ENCODE measurements at regions not wholly inside any gene's neighbourhood (a gene's known extent, or its start where the extent isn't known, plus 50 kb on each side); places are given as distances from the start of the nearest gene placed in this dataset.
A peak's percentile ranks its signal among the peaks of the same experiment; 100 is the strongest.
"Not testable (repeated sequence)": the region's sequence is repeated elsewhere in the genome, so short reads cannot be mapped to it uniquely, and the experiment has no call there.

GRCh38 chr2:55811048-55811447, 112.5 kb downstream of the EFEMP1 start:
- no peak overlapping the region for H3K9ac ChIP-seq
- 0 out of 20 replicates have a peak overlapping the region, but pooled peaks of 1 of the 10 experiments have one; percentile 3 for H3K4me3 ChIP-seq
- H3K27me3 ChIP-seq = no peaks in the 10 kb centered on the region
- no peak for TF ChIP-seq Cebpa-rat (IDR thresholded peaks at IDR 0.05)
- H3K36me3 ChIP-seq = peaks cover 0 to 6% (median 0%) of the 10 kb centered on the region in 11 experiments; a peak in 2 of 22 replicates
- no peak overlapping the region for H3K27ac ChIP-seq
- H4K20me1 ChIP-seq = no peaks in the 10 kb centered on the region
- H3K4me2 ChIP-seq = peak overlapping the region in 4 of 11 experiments; percentile 9 to 72 (median 42); a peak in 6 of 22 replicates
- H3K4me1 ChIP-seq = peaks cover 9 to 62% (median 36%) of the 10 kb centered on the region in 10 experiments; a peak in 19 of 20 replicates
- peaks cover 4 to 48% (median 25%) of the 10 kb centered on the region in 11 experiments; a peak in 18 of 22 replicates for H3K9me3 ChIP-seq (replicated peaks in 1 of 11)

GRCh38 chr2:55810622-55811020, 113.0 kb downstream of the EFEMP1 start:
- Histone ChIP-seq H3K4me1 (peaks cover 12 to 66% (median 40%) of the 10 kb centered on the region in 10 experiments; a peak in 19 of 20 replicates), H4K20me1 (no peaks in the 10 kb centered on the region), H3K4me2 (peak overlapping the region in 2 of 11 experiments; percentile 4 to 64; a peak in 4 of 22 replicates)

GRCh38 chr2:55809875-55810621, 113.5 kb downstream of the EFEMP1 start:
- peaks cover 0 to 6% (median 0%) of the 10 kb centered on the region in 11 experiments; a peak in 2 of 22 replicates for H3K36me3 ChIP-seq
- no peaks in the 10 kb centered on the region for H3K27me3 ChIP-seq
- H3K27ac ChIP-seq = no peak overlapping the region
- H3K9me3 ChIP-seq (replicated peaks in 1 of 11) = peaks cover 4 to 40% (median 22%) of the 10 kb centered on the region in 11 experiments; a peak in 18 of 22 replicates
- H3K4me3 ChIP-seq = no peak overlapping the region
- H3K9ac ChIP-seq = no peak overlapping the region
- peak overlapping the region in 5 of 11 experiments; percentile 2 to 73 (median 7); a peak in 4 of 22 replicates for H3K4me2 ChIP-seq
- H3K4me1 ChIP-seq = peaks cover 14 to 72% (median 46%) of the 10 kb centered on the region in 10 experiments; a peak in 19 of 20 replicates
- TF ChIP-seq Cebpa-rat (IDR thresholded peaks at IDR 0.05) = no peak
- no peaks in the 10 kb centered on the region for H4K20me1 ChIP-seq

More at GRCh38 chr2:55810622-55811020, 113.0 kb downstream of the EFEMP1 start:
- no peak overlapping the region for H3K4me3 ChIP-seq
- H3K27ac ChIP-seq = no peak overlapping the region
- no peak overlapping the region for H3K9ac ChIP-seq
- H3K9me3 ChIP-seq (replicated peaks in 1 of 11) = peaks cover 4 to 45% (median 22%) of the 10 kb centered on the region in 11 experiments; a peak in 18 of 22 replicates
- no peaks in the 10 kb centered on the region for H3K27me3 ChIP-seq
- TF ChIP-seq Cebpa-rat (IDR thresholded peaks at IDR 0.05) = no peak
- peaks cover 0 to 6% (median 0%) of the 10 kb centered on the region in 11 experiments; a peak in 2 of 22 replicates for H3K36me3 ChIP-seq

GRCh38 chr2:55807900-55808299, 114.3 kb upstream of the PNPT1 start:
- H3K4me1 ChIP-seq = peaks cover 14 to 81% (median 51%) of the 10 kb centered on the region in 10 experiments; a peak in 19 of 20 replicates
- no peak for TF ChIP-seq Cebpa-rat (IDR thresholded peaks at IDR 0.05)
- H3K4me3 ChIP-seq = no peak overlapping the region
- H3K9ac ChIP-seq = peak overlapping the region in 1 of 11 experiments; percentile 35; a peak in 1 of 22 replicates
- H3K9me3 ChIP-seq (replicated peaks in 1 of 11) = peaks cover 0 to 30% (median 7%) of the 10 kb centered on the region in 11 experiments; a peak in 14 of 22 replicates
- H3K27me3 ChIP-seq = no peaks in the 10 kb centered on the region
- no peak overlapping the region for H3K27ac ChIP-seq
- H4K20me1 ChIP-seq = no peaks in the 10 kb centered on the region
- peak overlapping the region in 10 of 11 experiments; percentile 19 to 84 (median 59); a peak in 18 of 22 replicates for H3K4me2 ChIP-seq
- H3K36me3 ChIP-seq = no peaks in the 10 kb centered on the region

- no peak for TF ChIP-seq Cebpa-rat (IDR thresholded peaks at IDR 0.05)
- Histone ChIP-seq H3K4me2 (peak overlapping the region in 7 of 11 experiments; percentile 7 to 73 (median 30); a peak in 10 of 22 replicates), H3K4me3 (no peak overlapping the region), H3K9ac (no peak overlapping the region), H3K27me3 (no peaks in the 10 kb centered on the region), H3K27ac (no peak overlapping the region), H4K20me1 (no peaks in the 10 kb centered on the region), H3K4me1 (peaks cover 8 to 77% (median 50%) of the 10 kb centered on the region in 10 experiments; a peak in 19 of 20 replicates), H3K9me3 (replicated peaks in 1 of 11) (peaks cover 0 to 19% (median 0%) of the 10 kb centered on the region in 11 experiments; a peak in 7 of 22 replicates), H3K36me3 (no peaks in the 10 kb centered on the region)
Measured at GRCh38 chr2:55805686-55806085, 112.0 kb upstream of the PNPT1 start.

GRCh38 chr2:55804535-55804934, 110.9 kb upstream of the PNPT1 start:
- Histone ChIP-seq H3K36me3 (no peaks in the 10 kb centered on the region), H3K27ac (no peak overlapping the region), H3K4me3 (no peak overlapping the region), H3K9ac (no peak overlapping the region), H4K20me1 (no peaks in the 10 kb centered on the region), H3K27me3 (no peaks in the 10 kb centered on the region), H3K4me1 (peaks cover 8 to 68% (median 45%) of the 10 kb centered on the region in 10 experiments; a peak in 19 of 20 replicates), H3K4me2 (peak overlapping the region in 5 of 11 experiments; percentile 19 to 73 (median 20); a peak in 6 of 22 replicates), H3K9me3 (replicated peaks in 1 of 11) (peaks cover 0 to 14% (median 2%) of the 10 kb centered on the region in 11 experiments; a peak in 14 of 22 replicates)
- no peak for TF ChIP-seq Cebpa-rat (IDR thresholded peaks at IDR 0.05)

- no peaks in the 10 kb centered on the region for H3K27me3 ChIP-seq
- peaks cover 0 to 44% (median 24%) of the 10 kb centered on the region in 10 experiments; a peak in 14 of 20 replicates for H3K4me1 ChIP-seq
- H3K4me2 ChIP-seq = no peak overlapping the region
- H3K36me3 ChIP-seq = no peaks in the 10 kb centered on the region
- H4K20me1 ChIP-seq = no peaks in the 10 kb centered on the region
- TF ChIP-seq Cebpa-rat (IDR thresholded peaks at IDR 0.05) = no peak
- H3K9ac ChIP-seq = no peak overlapping the region
- peaks cover 0 to 36% (median 22%) of the 10 kb centered on the region in 11 experiments; a peak in 16 of 22 replicates for H3K9me3 ChIP-seq (replicated peaks in 1 of 11)
- H3K4me3 ChIP-seq = no peak overlapping the region
- H3K27ac ChIP-seq = no peak overlapping the region
Measured at GRCh38 chr2:55802067-55802466, 108.4 kb upstream of the PNPT1 start.

GRCh38 chr2:55801436-55801835, 107.8 kb upstream of the PNPT1 start:
- Histone ChIP-seq H3K9me3 (replicated peaks in 1 of 11) (peaks cover 0 to 43% (median 28%) of the 10 kb centered on the region in 11 experiments; a peak in 17 of 22 replicates), H3K27me3 (no peaks in the 10 kb centered on the region), H3K36me3 (no peaks in the 10 kb centered on the region), H3K9ac (no peak overlapping the region), H3K4me3 (no peak overlapping the region), H3K4me2 (no peak overlapping the region), H3K27ac (no peak overlapping the region), H4K20me1 (no peaks in the 10 kb centered on the region), H3K4me1 (peaks cover 0 to 37% (median 18%) of the 10 kb centered on the region in 10 experiments; a peak in 14 of 20 replicates)
- no peak for TF ChIP-seq Cebpa-rat (IDR thresholded peaks at IDR 0.05)

GRCh38 chr2:55799624-55800023, 106.0 kb upstream of the PNPT1 start:
- not testable (repeated sequence) for H3K4me2 ChIP-seq, H3K27me3 ChIP-seq, H3K9ac ChIP-seq, H3K27ac ChIP-seq, H4K20me1 ChIP-seq, H3K4me3 ChIP-seq, H3K36me3 ChIP-seq
- Histone ChIP-seq H3K4me1 (peaks cover 0 to 19% (median 2%) of the 10 kb centered on the region in 10 experiments; a peak in 9 of 20 replicates), H3K9me3 (replicated peaks in 1 of 11) (peaks cover 2 to 56% (median 41%) of the 10 kb centered on the region in 11 experiments; a peak in 17 of 22 replicates)

Measured in BLaER1 treated with 17β-estradiol and CSF1 and Interleukin-3, amounts not matched to agents 10 nM and 100 nM (cell line).